ENCODE measurements at regions not wholly inside any gene's neighbourhood (a gene's known extent, or its start where the extent isn't known, plus 50 kb on each side); places are given as distances from the start of the nearest gene placed in this dataset.
"Not testable (repeated sequence)": the region's sequence is repeated elsewhere in the genome, so short reads cannot be mapped to it uniquely, and the experiment has no call there.

GRCh38 chr2:58357521-58357920 is 116.4 kb upstream of the FANCL start:
- FAIRE-seq, result no peak

- no peak for FAIRE-seq
These were observed 113.1 kb upstream of the FANCL start for GRCh38 chr2:58354230-58354629.

- FAIRE-seq, result no peak
These were observed 109.4 kb upstream of the FANCL start for GRCh38 chr2:58350484-58350883.

GRCh38 chr2:58347810-58348209 is 106.7 kb upstream of the FANCL start:
- FAIRE-seq, result no peak

GRCh38 chr2:58341047-58341446 is 99.9 kb upstream of the FANCL start:
- FAIRE-seq, result no peak

- no peak for FAIRE-seq
These were observed 98.6 kb upstream of the FANCL start for GRCh38 chr2:58339548-58340243.

- no peak for FAIRE-seq
These were observed 95.3 kb upstream of the FANCL start for GRCh38 chr2:58336416-58336815.

GRCh38 chr2:58334414-58334813 is 93.3 kb upstream of the FANCL start:
- FAIRE-seq, result no peak

- not testable (repeated sequence) for FAIRE-seq
These were observed 84.3 kb upstream of the FANCL start for GRCh38 chr2:58325296-58325895.

- FAIRE-seq, result no peak
These were observed 78.4 kb upstream of the FANCL start for GRCh38 chr2:58319481-58319880.

- not testable (repeated sequence) for FAIRE-seq
These were observed 77.8 kb upstream of the FANCL start for GRCh38 chr2:58318949-58319348.

- no peak for FAIRE-seq
These were observed 72.8 kb upstream of the FANCL start for GRCh38 chr2:58313926-58314325.

- FAIRE-seq, result no peak
These were observed 67.3 kb upstream of the FANCL start for GRCh38 chr2:58308435-58308834.

GRCh38 chr2:58304843-58305242 is 63.7 kb upstream of the FANCL start:
- no peak for FAIRE-seq

GRCh38 chr2:58299123-58299522 is 58.0 kb upstream of the FANCL start:
- FAIRE-seq, result no peak

- FAIRE-seq, result no peak
These were observed 51.9 kb upstream of the FANCL start for GRCh38 chr2:58293056-58293455.

GRCh38 chr2:58291726-58292438 is 50.8 kb upstream of the FANCL start:
- no peak for FAIRE-seq

All from TTC549 (cell line).